ENCODE measurements at regions not wholly inside any gene's neighbourhood (a gene's known extent, or its start where the extent isn't known, plus 50 kb on each side); places are given as distances from the start of the nearest gene placed in this dataset.

- no peak for TF ChIP-seq POLR2A (IDR thresholded peaks at IDR 0.05)
- no peak for TF ChIP-seq CTCF (IDR thresholded peaks at IDR 0.05)
Measured at GRCh38 chr12:74049348-74049747, 488.3 kb upstream of the ATXN7L3B start.

Data from breast epithelium (tissue), 3 donors.